ENCODE measurements at regions not wholly inside any gene's neighbourhood (a gene's known extent, or its start where the extent isn't known, plus 50 kb on each side); places are given as distances from the start of the nearest gene placed in this dataset.

DNA sequence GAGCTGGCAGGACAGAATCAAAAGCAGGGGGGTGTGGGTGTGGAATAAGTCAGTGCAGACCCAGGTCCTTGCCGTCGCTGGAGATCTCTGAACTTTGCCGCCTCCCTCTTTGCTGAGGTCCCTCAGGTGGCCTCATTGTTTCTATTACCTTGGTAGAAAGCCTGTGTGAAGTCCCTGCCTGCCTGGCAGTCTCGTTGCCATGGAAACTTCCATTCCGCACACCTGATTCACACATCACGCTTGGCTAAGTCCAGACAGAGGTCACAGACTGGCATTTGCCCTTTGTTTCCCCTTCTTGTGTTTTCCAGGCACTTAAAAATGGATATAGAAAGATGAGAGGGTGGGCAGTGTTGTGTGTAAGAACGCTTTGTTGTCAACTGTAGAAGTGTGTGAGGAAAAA, 260.6 kb downstream of the PRL start:
- TF ChIP-seq, protein P1, sequence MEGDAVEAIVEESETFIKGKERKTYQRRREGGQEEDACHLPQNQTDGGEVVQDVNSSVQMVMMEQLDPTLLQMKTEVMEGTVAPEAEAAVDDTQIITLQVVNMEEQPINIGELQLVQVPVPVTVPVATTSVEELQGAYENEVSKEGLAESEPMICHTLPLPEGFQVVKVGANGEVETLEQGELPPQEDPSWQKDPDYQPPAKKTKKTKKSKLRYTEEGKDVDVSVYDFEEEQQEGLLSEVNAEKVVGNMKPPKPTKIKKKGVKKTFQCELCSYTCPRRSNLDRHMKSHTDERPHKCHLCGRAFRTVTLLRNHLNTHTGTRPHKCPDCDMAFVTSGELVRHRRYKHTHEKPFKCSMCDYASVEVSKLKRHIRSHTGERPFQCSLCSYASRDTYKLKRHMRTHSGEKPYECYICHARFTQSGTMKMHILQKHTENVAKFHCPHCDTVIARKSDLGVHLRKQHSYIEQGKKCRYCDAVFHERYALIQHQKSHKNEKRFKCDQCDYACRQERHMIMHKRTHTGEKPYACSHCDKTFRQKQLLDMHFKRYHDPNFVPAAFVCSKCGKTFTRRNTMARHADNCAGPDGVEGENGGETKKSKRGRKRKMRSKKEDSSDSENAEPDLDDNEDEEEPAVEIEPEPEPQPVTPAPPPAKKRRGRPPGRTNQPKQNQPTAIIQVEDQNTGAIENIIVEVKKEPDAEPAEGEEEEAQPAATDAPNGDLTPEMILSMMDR (IDR thresholded peaks at IDR 0.05), result no peak
- no peak for TF ChIP-seq EP300 (IDR thresholded peaks at IDR 0.05)
- TF ChIP-seq POLR2A (IDR thresholded peaks at IDR 0.05), result no peak
